ENCODE measurements at regions not wholly inside any gene's neighbourhood (a gene's known extent, or its start where the extent isn't known, plus 50 kb on each side); places are given as distances from the start of the nearest gene placed in this dataset.

DNA sequence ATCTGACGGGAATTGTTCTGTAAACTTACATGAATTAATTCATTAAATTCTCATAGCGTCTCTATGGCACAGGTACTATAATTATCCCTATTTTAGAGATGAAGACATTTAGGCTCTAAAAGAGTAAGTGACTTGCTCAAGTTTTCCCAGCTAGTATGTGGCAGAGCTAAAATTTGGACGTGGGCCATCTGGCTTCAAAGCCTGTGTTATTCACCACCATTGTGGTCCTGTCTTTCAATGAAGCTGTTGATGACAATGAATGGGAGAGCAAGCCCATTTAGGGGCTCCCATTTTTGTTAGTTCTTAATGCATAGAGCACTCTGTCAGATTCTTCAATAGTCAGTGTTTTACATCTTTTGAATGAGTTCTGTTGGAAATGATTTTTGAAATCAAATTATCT is 236.0 kb upstream of the CD180 start:
- H3K4me1 ChIP-seq (ENCODE audit: control insufficient read depth, insufficient read depth, low read length, unreplicated experiment): no peaks in the 10 kb centered on the region

DNA sequence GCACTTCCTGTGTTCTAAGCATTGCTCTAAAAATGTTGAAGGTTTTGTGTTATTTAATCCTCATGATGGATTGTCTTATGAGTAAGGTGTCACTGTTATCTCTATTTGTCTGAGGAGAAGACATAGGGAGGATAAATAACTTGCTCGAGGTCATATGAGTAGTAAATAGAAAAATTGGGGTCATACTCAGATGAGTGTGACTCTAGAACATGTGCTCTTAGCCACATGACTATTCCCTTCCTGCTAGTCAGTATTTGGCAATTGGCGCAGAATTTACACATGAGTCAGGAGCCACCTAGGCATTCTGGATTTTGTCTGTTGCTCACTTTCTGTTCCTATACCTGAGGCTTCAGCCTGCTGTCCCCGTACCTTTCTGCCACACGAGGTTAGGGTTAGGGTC is 234.6 kb upstream of the CD180 start:
- H3K79me2 ChIP-seq (ENCODE audit: control insufficient read depth, insufficient read depth, low read length, unreplicated experiment): no peaks in the 10 kb centered on the region
- H3K27ac ChIP-seq (ENCODE audit: low read depth, low read length): no peak overlapping the region
- H3K4me1 ChIP-seq (ENCODE audit: control insufficient read depth, insufficient read depth, low read length, unreplicated experiment): peaks cover 9% of the 10 kb centered on the region
- H3K4me3 ChIP-seq (ENCODE audit: low read depth, low read length): no peak overlapping the region
- H3K36me3 ChIP-seq (ENCODE audit: insufficient read depth, low read length): no peaks in the 10 kb centered on the region
- H2AFZ ChIP-seq (ENCODE audit: low read length, unreplicated experiment): no peak overlapping the region
- no peaks in the 10 kb centered on the region for H3K27me3 ChIP-seq (ENCODE audit: insufficient read depth, low read length)

More for the DNA sequence above, 236.0 kb upstream of the CD180 start:
- no peaks in the 10 kb centered on the region for H3K36me3 ChIP-seq (ENCODE audit: insufficient read depth, low read length)
- H3K27ac ChIP-seq (ENCODE audit: low read depth, low read length): no peak overlapping the region
- no peak overlapping the region for H2AFZ ChIP-seq (ENCODE audit: low read length, unreplicated experiment)
- H3K27me3 ChIP-seq (ENCODE audit: insufficient read depth, low read length): no peaks in the 10 kb centered on the region
- no peaks in the 10 kb centered on the region for H3K79me2 ChIP-seq (ENCODE audit: control insufficient read depth, insufficient read depth, low read length, unreplicated experiment)
- no peak overlapping the region for H3K4me3 ChIP-seq (ENCODE audit: low read depth, low read length)

DNA sequence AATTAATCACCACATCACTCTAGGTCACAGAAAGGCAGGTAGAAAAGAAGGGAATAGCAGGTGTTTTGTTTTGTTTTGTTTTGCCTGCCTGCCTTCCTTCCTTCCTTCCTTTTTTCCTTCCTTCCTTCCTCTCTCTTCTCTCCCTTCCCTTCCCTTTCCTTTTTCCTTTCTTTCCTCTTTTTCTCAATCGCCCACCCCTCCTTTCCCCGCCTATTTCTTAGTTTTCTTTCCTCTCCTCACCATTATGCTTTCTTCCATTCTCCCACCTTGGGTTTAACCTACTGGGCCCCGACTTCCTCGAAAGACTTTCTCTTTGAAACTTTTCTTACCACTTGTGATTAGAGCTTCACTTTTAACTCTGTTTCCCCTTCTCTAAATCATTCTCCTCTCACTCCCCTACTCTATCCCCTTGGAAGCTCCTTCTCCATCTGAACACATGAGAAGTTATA is 231.3 kb upstream of the CD180 start:
- Histone ChIP-seq H3K4me3 (ENCODE audit: low read depth, low read length) (no peak overlapping the region), H3K36me3 (ENCODE audit: insufficient read depth, low read length) (no peaks in the 10 kb centered on the region), H3K79me2 (ENCODE audit: control insufficient read depth, insufficient read depth, low read length, unreplicated experiment) (no peaks in the 10 kb centered on the region), H3K4me1 (ENCODE audit: control insufficient read depth, insufficient read depth, low read length, unreplicated experiment) (peaks cover 15% of the 10 kb centered on the region), H2AFZ (ENCODE audit: low read length, unreplicated experiment) (no peak overlapping the region), H3K27ac (ENCODE audit: low read depth, low read length) (no peak overlapping the region), H3K27me3 (ENCODE audit: insufficient read depth, low read length) (no peaks in the 10 kb centered on the region)

DNA sequence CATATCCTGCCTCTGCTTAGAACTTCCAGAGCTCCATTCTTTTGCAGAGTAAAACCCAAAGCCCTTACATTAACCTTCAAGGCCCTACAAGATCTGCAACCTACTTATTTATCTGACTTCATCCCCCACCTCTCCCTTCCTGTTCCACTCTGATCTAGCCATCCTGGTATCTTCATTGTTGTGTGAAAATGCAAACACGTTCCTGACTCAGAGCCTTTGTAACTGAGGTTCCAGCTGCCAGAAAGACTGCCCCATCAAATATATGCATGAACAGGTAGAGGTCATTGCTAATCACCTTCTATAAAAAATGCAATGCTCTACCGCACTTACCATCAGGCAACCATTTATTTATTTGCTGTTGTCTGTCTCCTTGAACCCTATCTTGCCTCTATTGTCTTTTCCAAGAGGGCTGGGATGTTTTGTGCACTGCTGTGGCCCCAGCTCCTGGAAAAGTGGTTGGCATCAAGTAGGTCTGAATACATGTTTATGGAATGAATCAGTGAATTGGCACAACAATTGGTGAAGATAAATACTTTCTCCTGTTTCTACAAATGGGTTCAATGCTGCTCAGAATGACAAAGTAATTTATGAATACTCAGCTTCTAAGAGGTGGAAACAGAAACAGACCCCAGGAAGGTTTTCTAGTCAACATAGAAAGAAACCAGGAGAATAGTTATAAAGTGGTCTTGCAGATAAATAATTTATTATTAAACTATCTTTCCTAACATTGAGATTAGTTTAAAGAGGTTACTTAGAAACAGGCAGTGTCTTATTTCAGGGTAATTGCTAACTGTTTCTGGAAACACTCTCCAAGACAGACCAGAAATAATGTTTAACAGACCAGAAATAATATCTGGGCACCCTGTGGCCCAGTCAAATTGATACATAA is 230.6 kb upstream of the CD180 start:
- Histone ChIP-seq H3K4me1 (ENCODE audit: control insufficient read depth, insufficient read depth, low read length, unreplicated experiment) (peaks cover 15% of the 10 kb centered on the region), H3K79me2 (ENCODE audit: control insufficient read depth, insufficient read depth, low read length, unreplicated experiment) (no peaks in the 10 kb centered on the region), H3K4me3 (ENCODE audit: low read depth, low read length) (no peak overlapping the region), H3K27ac (ENCODE audit: low read depth, low read length) (no peak overlapping the region), H3K36me3 (ENCODE audit: insufficient read depth, low read length) (no peaks in the 10 kb centered on the region), H3K27me3 (ENCODE audit: insufficient read depth, low read length) (no peaks in the 10 kb centered on the region), H2AFZ (ENCODE audit: low read length, unreplicated experiment) (no peak overlapping the region)

DNA sequence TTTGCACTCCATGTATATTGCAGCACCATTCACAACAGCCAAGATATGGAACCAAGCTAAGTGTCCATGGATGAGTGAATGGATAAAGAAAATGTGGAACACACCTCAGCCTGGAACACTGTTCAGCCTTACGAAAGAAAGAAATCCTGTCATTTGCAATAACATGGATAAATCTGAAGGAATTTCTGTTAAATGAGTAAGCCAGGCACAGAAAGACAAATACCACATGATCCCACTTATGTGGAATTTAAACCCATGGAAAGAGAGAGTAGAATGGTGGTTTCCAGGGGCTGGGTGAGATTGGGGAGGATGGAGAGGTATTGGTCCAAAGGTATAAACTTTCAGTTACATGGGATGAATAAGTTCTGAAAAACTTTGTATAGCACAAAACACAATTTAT is 228.9 kb upstream of the CD180 start:
- H3K27me3 ChIP-seq (ENCODE audit: insufficient read depth, low read length): no peaks in the 10 kb centered on the region
- no peaks in the 10 kb centered on the region for H3K79me2 ChIP-seq (ENCODE audit: control insufficient read depth, insufficient read depth, low read length, unreplicated experiment)
- H3K36me3 ChIP-seq (ENCODE audit: insufficient read depth, low read length): no peaks in the 10 kb centered on the region
- H2AFZ ChIP-seq (ENCODE audit: low read length, unreplicated experiment): no peak overlapping the region
- H3K27ac ChIP-seq (ENCODE audit: low read depth, low read length): no peak overlapping the region
- H3K4me1 ChIP-seq (ENCODE audit: control insufficient read depth, insufficient read depth, low read length, unreplicated experiment): peaks cover 15% of the 10 kb centered on the region
- H3K4me3 ChIP-seq (ENCODE audit: low read depth, low read length): no peak overlapping the region

- no peaks in the 10 kb centered on the region for H3K36me3 ChIP-seq (ENCODE audit: insufficient read depth, low read length)
- H3K27me3 ChIP-seq (ENCODE audit: insufficient read depth, low read length): no peaks in the 10 kb centered on the region
- no peak overlapping the region for H3K27ac ChIP-seq (ENCODE audit: low read depth, low read length)
- H3K4me3 ChIP-seq (ENCODE audit: low read depth, low read length): no peak overlapping the region
- no peaks in the 10 kb centered on the region for H3K79me2 ChIP-seq (ENCODE audit: control insufficient read depth, insufficient read depth, low read length, unreplicated experiment)
- no peak overlapping the region for H2AFZ ChIP-seq (ENCODE audit: low read length, unreplicated experiment)
- H3K4me1 ChIP-seq (ENCODE audit: control insufficient read depth, insufficient read depth, low read length, unreplicated experiment): no peaks in the 10 kb centered on the region
These were observed 221.2 kb upstream of the CD180 start for GRCh38 chr5:67417839-67418238.

DNA sequence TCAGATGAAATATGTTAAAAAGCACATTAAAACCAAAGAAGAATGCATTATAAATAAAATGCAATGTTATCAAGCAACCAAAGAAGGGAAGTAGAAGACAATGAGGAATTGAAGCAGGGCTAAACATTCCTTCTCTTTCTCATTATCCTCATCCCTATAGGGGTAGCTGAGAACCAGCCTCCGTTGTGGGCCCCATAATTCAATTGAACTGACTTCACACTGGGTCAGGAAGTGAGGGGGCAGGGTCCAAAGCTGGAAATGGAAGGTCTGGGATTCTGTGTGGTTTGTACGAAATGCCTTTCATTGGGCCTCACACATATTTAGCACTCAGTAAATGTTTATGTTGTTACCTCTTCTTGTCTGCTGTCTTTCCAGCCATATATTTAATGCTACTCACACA is 220.4 kb upstream of the CD180 start:
- Histone ChIP-seq H3K79me2 (ENCODE audit: control insufficient read depth, insufficient read depth, low read length, unreplicated experiment) (no peaks in the 10 kb centered on the region), H3K27ac (ENCODE audit: low read depth, low read length) (no peak overlapping the region), H3K27me3 (ENCODE audit: insufficient read depth, low read length) (no peaks in the 10 kb centered on the region)

DNA sequence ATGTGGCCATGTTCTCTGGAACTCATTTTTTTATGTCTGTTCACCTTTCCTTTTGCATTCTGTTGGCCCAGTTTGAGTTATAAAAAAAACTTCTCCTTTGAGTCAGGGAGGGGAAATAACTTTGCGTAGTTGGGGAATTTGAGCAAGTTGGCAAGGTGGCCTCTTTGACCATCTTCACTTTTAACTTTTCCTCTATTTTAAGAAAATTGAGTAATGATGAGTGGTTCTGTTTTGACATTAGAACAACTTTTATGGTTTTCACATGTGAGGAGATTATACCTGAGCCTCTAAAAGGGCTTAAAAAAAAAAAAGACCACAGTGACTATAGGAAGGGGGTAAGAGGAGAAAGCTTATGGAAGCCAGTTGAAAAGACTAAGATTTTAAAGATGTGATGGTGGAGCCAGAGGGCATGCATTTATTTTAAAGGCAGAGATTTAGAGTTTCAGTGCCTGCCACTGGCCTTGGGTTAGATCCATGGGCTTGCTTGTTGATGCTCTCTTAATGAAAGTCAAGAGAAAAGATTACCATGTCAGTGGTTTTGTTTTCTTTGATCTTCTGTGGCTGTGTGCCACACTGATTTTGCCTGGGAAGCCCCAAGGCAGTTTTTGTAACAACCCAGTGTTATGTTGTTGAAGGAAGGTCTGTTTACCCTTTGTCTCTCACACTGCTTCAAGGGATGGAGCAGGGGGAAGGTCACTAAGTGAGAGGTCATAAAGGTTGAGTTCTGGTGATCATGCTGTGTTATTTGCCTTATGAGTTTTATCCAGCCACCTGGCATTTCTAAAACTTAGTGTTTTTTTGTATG is 219.7 kb upstream of the CD180 start:
- no peaks in the 10 kb centered on the region for H3K36me3 ChIP-seq (ENCODE audit: insufficient read depth, low read length)
- H2AFZ ChIP-seq (ENCODE audit: low read length, unreplicated experiment): no peak overlapping the region
- H3K79me2 ChIP-seq (ENCODE audit: control insufficient read depth, insufficient read depth, low read length, unreplicated experiment): no peaks in the 10 kb centered on the region
- no peaks in the 10 kb centered on the region for H3K27me3 ChIP-seq (ENCODE audit: insufficient read depth, low read length)
- no peaks in the 10 kb centered on the region for H3K4me1 ChIP-seq (ENCODE audit: control insufficient read depth, insufficient read depth, low read length, unreplicated experiment)
- H3K4me3 ChIP-seq (ENCODE audit: low read depth, low read length): no peak overlapping the region
- H3K27ac ChIP-seq (ENCODE audit: low read depth, low read length): no peak overlapping the region

More for the DNA sequence above, 220.4 kb upstream of the CD180 start:
- no peak overlapping the region for H3K4me3 ChIP-seq (ENCODE audit: low read depth, low read length)
- no peak overlapping the region for H2AFZ ChIP-seq (ENCODE audit: low read length, unreplicated experiment)
- no peaks in the 10 kb centered on the region for H3K36me3 ChIP-seq (ENCODE audit: insufficient read depth, low read length)
- no peaks in the 10 kb centered on the region for H3K4me1 ChIP-seq (ENCODE audit: control insufficient read depth, insufficient read depth, low read length, unreplicated experiment)

GRCh38 chr5:67414712-67415111 is 218.1 kb upstream of the CD180 start:
- no peak overlapping the region for H2AFZ ChIP-seq (ENCODE audit: low read length, unreplicated experiment)
- no peaks in the 10 kb centered on the region for H3K36me3 ChIP-seq (ENCODE audit: insufficient read depth, low read length)
- no peak overlapping the region for H3K27ac ChIP-seq (ENCODE audit: low read depth, low read length)
- no peak overlapping the region for H3K4me3 ChIP-seq (ENCODE audit: low read depth, low read length)
- H3K79me2 ChIP-seq (ENCODE audit: control insufficient read depth, insufficient read depth, low read length, unreplicated experiment): no peaks in the 10 kb centered on the region
- H3K4me1 ChIP-seq (ENCODE audit: control insufficient read depth, insufficient read depth, low read length, unreplicated experiment): no peaks in the 10 kb centered on the region
- no peaks in the 10 kb centered on the region for H3K27me3 ChIP-seq (ENCODE audit: insufficient read depth, low read length)

DNA sequence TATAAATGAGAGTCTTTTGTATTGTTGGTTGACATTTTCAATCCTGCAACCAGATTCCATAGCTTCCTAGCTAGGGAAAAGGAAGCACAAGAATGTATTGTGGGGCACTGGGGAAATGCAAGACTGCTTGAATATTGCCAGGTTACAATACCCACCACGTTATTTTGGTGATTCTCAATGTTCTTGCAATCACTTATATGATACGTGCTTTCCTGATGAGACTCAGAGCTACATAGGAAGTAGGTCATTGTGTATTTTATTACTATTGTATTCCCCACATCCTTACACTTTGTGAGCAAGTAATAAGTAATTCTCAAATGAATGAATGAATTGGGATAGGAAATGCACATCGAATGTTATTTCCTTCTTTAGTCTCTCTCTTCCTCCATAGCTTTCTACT is 217.1 kb upstream of the CD180 start:
- no peak overlapping the region for H3K4me3 ChIP-seq (ENCODE audit: low read depth, low read length)
- no peaks in the 10 kb centered on the region for H3K27me3 ChIP-seq (ENCODE audit: insufficient read depth, low read length)
- H3K36me3 ChIP-seq (ENCODE audit: insufficient read depth, low read length): no peaks in the 10 kb centered on the region
- H2AFZ ChIP-seq (ENCODE audit: low read length, unreplicated experiment): no peak overlapping the region
- no peak overlapping the region for H3K27ac ChIP-seq (ENCODE audit: low read depth, low read length)
- H3K79me2 ChIP-seq (ENCODE audit: control insufficient read depth, insufficient read depth, low read length, unreplicated experiment): no peaks in the 10 kb centered on the region
- H3K4me1 ChIP-seq (ENCODE audit: control insufficient read depth, insufficient read depth, low read length, unreplicated experiment): no peaks in the 10 kb centered on the region
